ENCODE measurements at regions not wholly inside any gene's neighbourhood (a gene's known extent, or its start where the extent isn't known, plus 50 kb on each side); places are given as distances from the start of the nearest gene placed in this dataset.

GRCh38 chr2:62431512-62431911 lies 74.5 kb downstream of the TMEM17 start:
- no peaks in the 10 kb centered on the region for H3K9me3 Mint-ChIP-seq (ENCODE audit: unreplicated experiment)
- no peak overlapping the region for H2AFZ ChIP-seq (ENCODE audit: low read depth, low read length)
- no peaks in the 10 kb centered on the region for H3K36me3 ChIP-seq (ENCODE audit: insufficient read depth, low read length)
- no peak overlapping the region for H3K4me2 ChIP-seq (ENCODE audit: low read length)
- no peaks in the 10 kb centered on the region for H3K4me1 ChIP-seq (ENCODE audit: insufficient read depth, low read length)
- no peaks in the 10 kb centered on the region for H3K9me3 ChIP-seq (ENCODE audit: insufficient read depth, low read depth, low read length)
- H3K4me3 Mint-ChIP-seq (ENCODE audit: unreplicated experiment) = no peak overlapping the region
- no peak overlapping the region for H3K27ac Mint-ChIP-seq (ENCODE audit: unreplicated experiment)
- H3K36me3 Mint-ChIP-seq (ENCODE audit: low read depth, unreplicated experiment) = peaks cover 4% of the 10 kb centered on the region
- DNase-seq (ENCODE audit: low read depth) (no peak), FAIRE-seq (no peak)
- no peaks in the 10 kb centered on the region for H3K27me3 ChIP-seq (ENCODE audit: insufficient read depth, low read length)
- H3K27ac ChIP-seq (ENCODE audit: low read depth, low read length) = no peak overlapping the region
- H3K4me1 Mint-ChIP-seq (ENCODE audit: low read depth, unreplicated experiment) = no peaks in the 10 kb centered on the region
- H4K20me1 ChIP-seq (ENCODE audit: insufficient read depth, low read length) = no peaks in the 10 kb centered on the region
- no peak overlapping the region for H3K4me3 ChIP-seq (ENCODE audit: insufficient read depth, low read depth, low read length)
- no peak overlapping the region for H3K9ac ChIP-seq (ENCODE audit: low read length)
- no peak for TF ChIP-seq CTCF (IDR thresholded peaks at IDR 0.05; ENCODE audit: insufficient read depth, low read depth, low read length)
- no peak for TF ChIP-seq EZH2 (IDR thresholded peaks at IDR 0.05; ENCODE audit: insufficient read depth, low read length)
- H3K27me3 Mint-ChIP-seq (ENCODE audit: low read depth, unreplicated experiment) = peaks cover 9% of the 10 kb centered on the region
- no peaks in the 10 kb centered on the region for H3K79me2 ChIP-seq (ENCODE audit: insufficient read depth, low read length)

- no peaks in the 10 kb centered on the region for H3K79me2 ChIP-seq (ENCODE audit: insufficient read depth, low read length)
- H3K9me3 Mint-ChIP-seq (ENCODE audit: unreplicated experiment) = no peaks in the 10 kb centered on the region
- H3K4me3 Mint-ChIP-seq (ENCODE audit: unreplicated experiment) = no peak overlapping the region
- H3K4me3 ChIP-seq (ENCODE audit: insufficient read depth, low read depth, low read length) = no peak overlapping the region
- no peak for FAIRE-seq
- no peak overlapping the region for H3K27ac ChIP-seq (ENCODE audit: low read depth, low read length)
- no peaks in the 10 kb centered on the region for H3K4me1 Mint-ChIP-seq (ENCODE audit: low read depth, unreplicated experiment)
- H3K36me3 Mint-ChIP-seq (ENCODE audit: low read depth, unreplicated experiment) = peaks cover 4% of the 10 kb centered on the region
- no peak overlapping the region for H3K27ac Mint-ChIP-seq (ENCODE audit: unreplicated experiment)
- H3K36me3 ChIP-seq (ENCODE audit: insufficient read depth, low read length) = no peaks in the 10 kb centered on the region
- H4K20me1 ChIP-seq (ENCODE audit: insufficient read depth, low read length) = no peaks in the 10 kb centered on the region
- H3K4me2 ChIP-seq (ENCODE audit: low read length) = no peak overlapping the region
- H3K9me3 ChIP-seq (ENCODE audit: insufficient read depth, low read depth, low read length) = no peaks in the 10 kb centered on the region
- H3K4me1 ChIP-seq (ENCODE audit: insufficient read depth, low read length) = no peaks in the 10 kb centered on the region
- no peak for DNase-seq (ENCODE audit: low read depth)
- H2AFZ ChIP-seq (ENCODE audit: low read depth, low read length) = no peak overlapping the region
- peaks cover 9% of the 10 kb centered on the region for H3K27me3 Mint-ChIP-seq (ENCODE audit: low read depth, unreplicated experiment)
- no peak for TF ChIP-seq EZH2 (IDR thresholded peaks at IDR 0.05; ENCODE audit: insufficient read depth, low read length)
- TF ChIP-seq CTCF (IDR thresholded peaks at IDR 0.05; ENCODE audit: insufficient read depth, low read depth, low read length) = no peak
- H3K27me3 ChIP-seq (ENCODE audit: insufficient read depth, low read length) = no peaks in the 10 kb centered on the region
- no peak overlapping the region for H3K9ac ChIP-seq (ENCODE audit: low read length)
These were observed 75.8 kb downstream of the TMEM17 start for GRCh38 chr2:62430146-62430545.

GRCh38 chr2:62427146-62427545 lies 78.8 kb downstream of the TMEM17 start:
- peaks cover 2% of the 10 kb centered on the region for H3K36me3 Mint-ChIP-seq (ENCODE audit: low read depth, unreplicated experiment)
- Histone ChIP-seq H3K27ac (ENCODE audit: low read depth, low read length) (no peak overlapping the region), H3K9me3 (ENCODE audit: insufficient read depth, low read depth, low read length) (no peaks in the 10 kb centered on the region), H3K36me3 (ENCODE audit: insufficient read depth, low read length) (no peaks in the 10 kb centered on the region), H3K79me2 (ENCODE audit: insufficient read depth, low read length) (no peaks in the 10 kb centered on the region), H3K9ac (ENCODE audit: low read length) (no peak overlapping the region), H2AFZ (ENCODE audit: low read depth, low read length) (no peak overlapping the region), H3K4me2 (ENCODE audit: low read length) (no peak overlapping the region), H4K20me1 (ENCODE audit: insufficient read depth, low read length) (no peaks in the 10 kb centered on the region), H3K4me3 (ENCODE audit: insufficient read depth, low read depth, low read length) (no peak overlapping the region), H3K27me3 (ENCODE audit: insufficient read depth, low read length) (no peaks in the 10 kb centered on the region), H3K4me1 (ENCODE audit: insufficient read depth, low read length) (no peaks in the 10 kb centered on the region)
- H3K27ac Mint-ChIP-seq (ENCODE audit: unreplicated experiment) = no peak overlapping the region
- no peaks in the 10 kb centered on the region for H3K4me1 Mint-ChIP-seq (ENCODE audit: low read depth, unreplicated experiment)
- no peak for DNase-seq (ENCODE audit: low read depth)
- TF ChIP-seq EZH2 (IDR thresholded peaks at IDR 0.05; ENCODE audit: insufficient read depth, low read length) (no peak), CTCF (IDR thresholded peaks at IDR 0.05; ENCODE audit: insufficient read depth, low read depth, low read length) (no peak)
- H3K27me3 Mint-ChIP-seq (ENCODE audit: low read depth, unreplicated experiment) = peaks cover 5% of the 10 kb centered on the region
- peaks cover 1% of the 10 kb centered on the region for H3K9me3 Mint-ChIP-seq (ENCODE audit: unreplicated experiment)
- no peak overlapping the region for H3K4me3 Mint-ChIP-seq (ENCODE audit: unreplicated experiment)
- FAIRE-seq = no peak
